AG09319 (cell line): ENCODE measurements at regions not wholly inside any gene's neighbourhood (a gene's known extent, or its start where the extent isn't known, plus 50 kb on each side); places are given as distances from the start of the nearest gene placed in this dataset.

Experiments
- DNase-seq: peaks from one replicate; pipeline ENCODE4 v3.0.0-alpha.2; 2010; ENCODE audit warnings: low read depth; ENCODE audit errors: extremely low read depth
- TF ChIP-seq, protein P1 (sequence below): IDR thresholded peaks from 2 replicates; pipeline ENCODE4 v1.5.1; 2011; ENCODE audit warnings: low read depth, mild to moderate bottlenecking, inconsistent platforms, low read length, moderate library complexity

DNA sequence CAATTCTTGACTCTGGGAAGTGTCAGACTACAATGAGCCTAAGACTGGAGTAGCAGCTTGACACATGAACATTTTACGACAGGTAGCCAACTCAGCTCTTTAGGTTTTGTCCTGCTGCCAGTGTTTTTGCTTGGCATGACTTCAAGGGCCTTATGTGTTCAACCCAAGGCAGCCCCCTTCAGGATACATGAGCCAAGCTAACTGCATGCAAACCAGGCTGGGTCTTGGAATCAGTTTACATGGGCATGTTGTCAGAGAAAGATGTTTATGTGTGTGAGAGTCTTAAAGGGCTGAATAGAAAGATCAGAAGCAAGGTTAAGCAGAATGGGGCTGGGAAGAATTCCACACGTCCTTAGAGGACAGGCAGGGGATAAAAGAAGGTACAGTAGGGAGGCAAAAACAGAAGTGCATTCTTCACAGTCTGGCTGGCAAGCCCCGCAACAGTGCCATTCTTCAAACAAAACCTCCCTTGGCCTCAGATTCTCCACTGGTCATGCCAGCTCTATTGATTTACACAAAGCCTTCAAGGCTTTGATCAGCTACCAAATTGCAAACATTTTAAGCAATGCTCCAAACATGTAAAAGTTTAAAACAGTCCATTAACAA is 97.3 kb downstream of the NKX6-1 start:
- TF ChIP-seq, protein P1, sequence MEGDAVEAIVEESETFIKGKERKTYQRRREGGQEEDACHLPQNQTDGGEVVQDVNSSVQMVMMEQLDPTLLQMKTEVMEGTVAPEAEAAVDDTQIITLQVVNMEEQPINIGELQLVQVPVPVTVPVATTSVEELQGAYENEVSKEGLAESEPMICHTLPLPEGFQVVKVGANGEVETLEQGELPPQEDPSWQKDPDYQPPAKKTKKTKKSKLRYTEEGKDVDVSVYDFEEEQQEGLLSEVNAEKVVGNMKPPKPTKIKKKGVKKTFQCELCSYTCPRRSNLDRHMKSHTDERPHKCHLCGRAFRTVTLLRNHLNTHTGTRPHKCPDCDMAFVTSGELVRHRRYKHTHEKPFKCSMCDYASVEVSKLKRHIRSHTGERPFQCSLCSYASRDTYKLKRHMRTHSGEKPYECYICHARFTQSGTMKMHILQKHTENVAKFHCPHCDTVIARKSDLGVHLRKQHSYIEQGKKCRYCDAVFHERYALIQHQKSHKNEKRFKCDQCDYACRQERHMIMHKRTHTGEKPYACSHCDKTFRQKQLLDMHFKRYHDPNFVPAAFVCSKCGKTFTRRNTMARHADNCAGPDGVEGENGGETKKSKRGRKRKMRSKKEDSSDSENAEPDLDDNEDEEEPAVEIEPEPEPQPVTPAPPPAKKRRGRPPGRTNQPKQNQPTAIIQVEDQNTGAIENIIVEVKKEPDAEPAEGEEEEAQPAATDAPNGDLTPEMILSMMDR = no peak
- no peak for DNase-seq

DNA sequence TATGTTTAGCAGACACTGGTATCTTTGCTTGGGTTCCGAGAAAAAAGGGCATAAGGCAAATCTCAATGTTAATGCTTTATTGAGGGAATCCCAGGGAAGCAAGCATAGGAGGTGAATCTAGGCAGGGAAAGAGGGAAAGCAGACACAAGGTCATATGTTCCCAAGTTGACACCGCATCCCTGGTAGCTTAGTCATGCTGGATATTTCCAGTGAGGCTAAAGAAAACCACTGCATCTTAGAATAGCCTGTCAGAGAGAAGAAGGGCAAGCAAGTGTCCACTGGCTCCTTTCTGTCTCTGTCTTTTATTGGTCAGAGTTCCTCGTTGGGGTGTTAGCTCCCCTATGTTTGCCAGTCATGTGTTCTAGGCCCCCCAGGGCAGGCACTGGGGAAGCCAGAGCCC is 104.7 kb downstream of the NKX6-1 start:
- no peak for DNase-seq
- TF ChIP-seq, protein P1 = no peak

DNA sequence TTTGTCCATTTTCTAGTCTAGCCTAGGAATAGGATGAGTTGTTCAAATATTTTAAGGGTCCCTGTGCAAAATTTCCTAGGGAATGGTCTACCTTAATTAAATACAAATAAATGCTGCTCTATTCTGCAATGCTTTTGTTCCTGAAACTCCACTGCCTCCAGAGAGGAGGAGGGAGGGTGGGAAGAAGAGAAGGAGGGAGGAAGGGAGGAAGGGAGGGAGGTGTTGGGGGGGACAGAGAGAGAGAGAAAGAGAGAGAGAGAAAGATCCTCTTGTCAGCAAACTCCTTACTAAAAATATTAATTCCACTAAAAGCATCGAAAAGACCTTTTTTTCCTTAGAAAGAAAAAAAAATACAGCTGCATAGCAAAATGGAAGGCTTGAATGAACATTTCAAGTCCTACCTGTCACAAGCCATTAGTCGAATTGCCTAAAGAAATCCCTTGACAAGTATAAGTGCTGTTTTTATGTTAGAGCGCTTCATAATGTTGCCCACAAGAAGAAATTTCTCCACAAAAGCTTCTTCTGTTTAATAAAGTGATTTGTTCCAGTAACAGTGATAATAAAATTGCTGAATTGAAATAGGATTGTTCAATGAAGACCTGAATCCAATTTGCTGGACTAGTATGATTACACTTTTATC is 106.0 kb downstream of the NKX6-1 start:
- TF ChIP-seq, protein P1 = no peak
- no peak for DNase-seq

DNA sequence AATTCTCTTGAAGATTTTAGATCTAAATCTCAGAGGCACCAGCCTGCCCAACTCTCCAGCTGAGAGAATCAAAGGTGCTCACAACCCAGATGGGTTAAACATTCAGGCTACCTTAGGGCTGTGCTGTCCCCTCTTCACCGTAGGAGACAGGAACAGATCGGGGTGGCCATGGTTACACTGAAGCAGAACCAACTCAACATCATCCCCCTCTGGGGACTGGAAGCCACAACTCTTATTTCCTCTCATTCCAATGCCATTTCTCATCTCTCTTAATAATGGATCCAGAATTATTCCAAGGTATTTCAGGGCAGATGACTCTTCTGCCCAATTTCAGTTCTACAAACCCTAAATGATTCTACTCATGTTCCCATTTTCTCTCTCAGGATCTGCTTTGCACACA is 109.7 kb downstream of the NKX6-1 start:
- TF ChIP-seq, protein P1 = no peak
- DNase-seq = no peak

DNA sequence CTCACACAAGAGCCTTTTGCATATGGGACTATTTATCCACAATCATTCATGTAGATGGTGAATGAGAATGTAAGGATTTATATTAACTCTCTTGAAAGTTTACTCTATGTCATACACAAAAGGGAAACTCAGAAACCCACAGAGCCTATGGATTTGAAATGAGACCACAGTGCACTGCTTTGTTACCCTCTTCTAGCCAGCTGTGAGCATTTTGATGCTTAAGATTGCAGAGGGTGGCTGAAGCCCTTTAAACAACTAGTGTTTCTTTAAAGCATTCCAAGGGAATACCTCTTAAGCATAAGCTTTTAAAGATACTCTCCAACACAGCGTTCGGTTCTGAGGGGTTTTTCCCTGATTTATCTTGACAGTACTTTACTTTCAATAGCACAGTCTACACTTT is 113.9 kb downstream of the NKX6-1 start:
- TF ChIP-seq, protein P1 = no peak
- no peak for DNase-seq

DNA sequence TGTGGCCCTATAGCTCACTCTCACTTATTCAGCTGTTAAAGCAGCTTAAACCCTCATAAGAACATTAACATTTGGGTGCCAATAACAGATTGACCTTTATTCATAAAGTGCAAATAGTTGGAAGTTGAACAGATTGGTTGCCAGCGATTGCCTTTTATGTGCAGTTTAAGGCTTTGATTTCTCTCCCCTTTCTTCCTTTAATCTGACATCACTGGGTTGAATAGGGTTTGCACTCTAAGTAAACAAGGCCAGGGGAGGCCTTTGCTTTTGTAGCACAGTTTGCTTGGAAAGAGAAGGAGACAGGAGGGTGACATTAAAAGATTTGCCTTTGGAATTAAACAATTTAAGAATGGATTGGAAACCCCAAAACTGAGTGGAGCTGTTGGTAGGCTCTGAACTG is 114.3 kb downstream of the NKX6-1 start:
- DNase-seq = no peak
- TF ChIP-seq, protein P1 = no peak

DNA sequence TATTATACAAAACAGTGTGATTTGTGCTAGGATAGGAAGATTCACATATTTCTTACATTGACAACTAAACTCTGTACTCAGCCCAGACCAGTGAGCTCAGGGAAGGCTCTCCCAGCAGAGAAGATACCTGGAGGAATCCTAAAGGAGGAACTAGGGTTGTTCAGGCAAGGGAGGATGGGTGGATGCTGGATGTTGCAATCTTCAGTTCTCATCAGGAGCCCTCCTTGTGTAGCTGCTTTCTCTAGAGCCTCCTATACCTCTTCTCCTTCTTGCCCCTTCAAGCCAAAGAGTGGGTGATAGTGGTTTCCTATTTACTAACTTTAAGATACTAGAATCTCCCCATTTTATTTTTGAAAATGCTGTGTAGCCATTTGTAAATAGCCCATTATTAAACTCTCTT is 117.3 kb downstream of the NKX6-1 start:
- TF ChIP-seq, protein P1 = no peak
- no peak for DNase-seq
